ENCODE measurements at regions not wholly inside any gene's neighbourhood (a gene's known extent, or its start where the extent isn't known, plus 50 kb on each side); places are given as distances from the start of the nearest gene placed in this dataset.

- TF ChIP-seq, protein P1, sequence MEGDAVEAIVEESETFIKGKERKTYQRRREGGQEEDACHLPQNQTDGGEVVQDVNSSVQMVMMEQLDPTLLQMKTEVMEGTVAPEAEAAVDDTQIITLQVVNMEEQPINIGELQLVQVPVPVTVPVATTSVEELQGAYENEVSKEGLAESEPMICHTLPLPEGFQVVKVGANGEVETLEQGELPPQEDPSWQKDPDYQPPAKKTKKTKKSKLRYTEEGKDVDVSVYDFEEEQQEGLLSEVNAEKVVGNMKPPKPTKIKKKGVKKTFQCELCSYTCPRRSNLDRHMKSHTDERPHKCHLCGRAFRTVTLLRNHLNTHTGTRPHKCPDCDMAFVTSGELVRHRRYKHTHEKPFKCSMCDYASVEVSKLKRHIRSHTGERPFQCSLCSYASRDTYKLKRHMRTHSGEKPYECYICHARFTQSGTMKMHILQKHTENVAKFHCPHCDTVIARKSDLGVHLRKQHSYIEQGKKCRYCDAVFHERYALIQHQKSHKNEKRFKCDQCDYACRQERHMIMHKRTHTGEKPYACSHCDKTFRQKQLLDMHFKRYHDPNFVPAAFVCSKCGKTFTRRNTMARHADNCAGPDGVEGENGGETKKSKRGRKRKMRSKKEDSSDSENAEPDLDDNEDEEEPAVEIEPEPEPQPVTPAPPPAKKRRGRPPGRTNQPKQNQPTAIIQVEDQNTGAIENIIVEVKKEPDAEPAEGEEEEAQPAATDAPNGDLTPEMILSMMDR (conservative IDR thresholded peaks at IDR 0.05; ENCODE audit: low read depth in 2 of 2), result no peak
- TF ChIP-seq POLR2AphosphoS5 (IDR thresholded peaks at IDR 0.05; ENCODE audit: low read depth), result no peak
- no peak for TF ChIP-seq EZH2 (IDR thresholded peaks at IDR 0.05; ENCODE audit: low read depth, unreplicated experiment)
- TF ChIP-seq, protein P2, sequence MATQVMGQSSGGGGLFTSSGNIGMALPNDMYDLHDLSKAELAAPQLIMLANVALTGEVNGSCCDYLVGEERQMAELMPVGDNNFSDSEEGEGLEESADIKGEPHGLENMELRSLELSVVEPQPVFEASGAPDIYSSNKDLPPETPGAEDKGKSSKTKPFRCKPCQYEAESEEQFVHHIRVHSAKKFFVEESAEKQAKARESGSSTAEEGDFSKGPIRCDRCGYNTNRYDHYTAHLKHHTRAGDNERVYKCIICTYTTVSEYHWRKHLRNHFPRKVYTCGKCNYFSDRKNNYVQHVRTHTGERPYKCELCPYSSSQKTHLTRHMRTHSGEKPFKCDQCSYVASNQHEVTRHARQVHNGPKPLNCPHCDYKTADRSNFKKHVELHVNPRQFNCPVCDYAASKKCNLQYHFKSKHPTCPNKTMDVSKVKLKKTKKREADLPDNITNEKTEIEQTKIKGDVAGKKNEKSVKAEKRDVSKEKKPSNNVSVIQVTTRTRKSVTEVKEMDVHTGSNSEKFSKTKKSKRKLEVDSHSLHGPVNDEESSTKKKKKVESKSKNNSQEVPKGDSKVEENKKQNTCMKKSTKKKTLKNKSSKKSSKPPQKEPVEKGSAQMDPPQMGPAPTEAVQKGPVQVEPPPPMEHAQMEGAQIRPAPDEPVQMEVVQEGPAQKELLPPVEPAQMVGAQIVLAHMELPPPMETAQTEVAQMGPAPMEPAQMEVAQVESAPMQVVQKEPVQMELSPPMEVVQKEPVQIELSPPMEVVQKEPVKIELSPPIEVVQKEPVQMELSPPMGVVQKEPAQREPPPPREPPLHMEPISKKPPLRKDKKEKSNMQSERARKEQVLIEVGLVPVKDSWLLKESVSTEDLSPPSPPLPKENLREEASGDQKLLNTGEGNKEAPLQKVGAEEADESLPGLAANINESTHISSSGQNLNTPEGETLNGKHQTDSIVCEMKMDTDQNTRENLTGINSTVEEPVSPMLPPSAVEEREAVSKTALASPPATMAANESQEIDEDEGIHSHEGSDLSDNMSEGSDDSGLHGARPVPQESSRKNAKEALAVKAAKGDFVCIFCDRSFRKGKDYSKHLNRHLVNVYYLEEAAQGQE (IDR thresholded peaks at IDR 0.05; ENCODE audit: unreplicated experiment), result no peak
- no peak for TF ChIP-seq EZH2phosphoT487 (IDR thresholded peaks at IDR 0.05; ENCODE audit: unreplicated experiment)
- no peak for TF ChIP-seq JUNB (IDR thresholded peaks at IDR 0.05; ENCODE audit: unreplicated experiment)
- no peak for TF ChIP-seq CREB1 (CRISPR knock-in tag; IDR thresholded peaks at IDR 0.05; ENCODE audit: low read depth)
- no peak for TF ChIP-seq ZNF331 (CRISPR knock-in tag; IDR thresholded peaks at IDR 0.05; ENCODE audit: low read depth)
- no peak for TF ChIP-seq NANOG (IDR thresholded peaks at IDR 0.05; ENCODE audit: borderline replicate concordance)
Measured at GRCh38 chr12:4177262-4177661, 96.3 kb upstream of the CCND2 start.

Measured in GM23338 (cell line).